CD14-positive monocyte (primary cell): ENCODE measurements at regions not wholly inside any gene's neighbourhood (a gene's known extent, or its start where the extent isn't known, plus 50 kb on each side); places are given as distances from the start of the nearest gene placed in this dataset.

Source experiments
- DNase-seq, 3 donors: peaks; one replicate each; pipeline ENCODE4 v3.0.0-alpha.2; 2011 to 2022
- H2AFZ ChIP-seq: 2 replicates; pipeline ENCODE4 v1.6.0; 2012; ENCODE audit warnings: mild to moderate bottlenecking, low read depth, low read length, inconsistent platforms; ENCODE audit not compliant: insufficient read depth, poor library complexity, severe bottlenecking
- H3K27ac ChIP-seq, 2 donors: 1 replicate in 1 of 2; 2 replicates in 1 of 2; pipeline ENCODE4 v1.5.1; 2012 to 2013; ENCODE audit warnings: low read length in 2 of 2, control low read depth in 1 of 2, inconsistent platforms in 1 of 2, low read depth in 1 of 2, mild to moderate bottlenecking in 1 of 2
- H3K27me3 ChIP-seq, 2 donors: one replicate each; pipeline versions ENCODE4 v1.6.0 to v1.6.1; 2011 to 2013; ENCODE audit warnings: low read length in 2 of 2; ENCODE audit not compliant: control insufficient read depth in 2 of 2, insufficient read depth in 2 of 2
- H3K36me3 ChIP-seq, 2 donors: replicated peaks in 1 of 2; 1 replicate in 1 of 2; 2 replicates in 1 of 2; pipeline versions ENCODE4 v1.5.1 to v1.6.1; 2012 to 2013; ENCODE audit warnings: low read length in 2 of 2, control low read depth in 1 of 2, inconsistent platforms in 1 of 2, mild to moderate bottlenecking in 1 of 2; ENCODE audit not compliant: insufficient read depth in 2 of 2, control insufficient read depth in 1 of 2
- H3K4me1 ChIP-seq, 2 donors: 1 replicate in 1 of 2; 2 replicates in 1 of 2; pipeline versions ENCODE4 v1.5.1 to v1.6.1; 2012 to 2013; ENCODE audit warnings: low read length in 2 of 2, control low read depth in 1 of 2, inconsistent platforms in 1 of 2, mild to moderate bottlenecking in 1 of 2, moderate library complexity in 1 of 2; ENCODE audit not compliant: insufficient read depth in 2 of 2, control insufficient read depth in 1 of 2
- H3K4me2 ChIP-seq: replicated peaks from 2 replicates; pipeline ENCODE3; 2012; ENCODE audit warnings: low read length, moderate library complexity, mild to moderate bottlenecking; ENCODE audit not compliant: poor library complexity, severe bottlenecking; ENCODE audit errors: extremely low read depth
- H3K4me3 ChIP-seq, 3 experiments: fragments of 200-600 bp in 1 of 3; sonication (generic) in 1 of 3; replicated peaks in 1 of 3; 1 replicate in 2 of 3; 2 replicates in 1 of 3; pipeline ENCODE4 v1.5.1; 2011 to 2013; ENCODE audit warnings: low read length in 3 of 3, mild to moderate bottlenecking in 3 of 3, control low read depth in 2 of 3, low read depth in 2 of 3, inconsistent platforms in 1 of 3, moderate library complexity in 1 of 3
- H3K79me2 ChIP-seq: 2 replicates; pipeline ENCODE4 v1.6.0; 2012; ENCODE audit warnings: mild to moderate bottlenecking, control low read depth, inconsistent platforms, low read length, moderate library complexity; ENCODE audit not compliant: insufficient read depth
- H3K9ac ChIP-seq: 2 replicates; pipeline ENCODE4 v1.6.0; 2017; ENCODE audit warnings: low read length, mild to moderate bottlenecking; ENCODE audit not compliant: insufficient read depth, poor library complexity, severe bottlenecking
- H3K9me3 ChIP-seq, 2 donors: replicated peaks in 1 of 2; 1 replicate in 1 of 2; 2 replicates in 1 of 2; pipeline versions ENCODE4 v1.5.1 to v1.6.1; 2012 to 2013; ENCODE audit warnings: low read length in 2 of 2, control low read depth in 1 of 2; ENCODE audit not compliant: control insufficient read depth in 1 of 2, insufficient read depth in 1 of 2
- H4K20me1 ChIP-seq: 2 replicates; pipeline ENCODE4 v1.6.0; 2012; ENCODE audit warnings: mild to moderate bottlenecking, low read length, control low read depth, moderate library complexity; ENCODE audit not compliant: insufficient read depth
- H3K27ac Mint-ChIP-seq, 7 donors: one replicate each; pipeline ENCODE4 v1.8.0; 2020; ENCODE audit warnings: mild to moderate bottlenecking in 7 of 7, mixed read lengths in 7 of 7, moderate library complexity in 6 of 7, inconsistent platforms in 2 of 7
- H3K27me3 Mint-ChIP-seq, 3 donors: one replicate each; pipeline ENCODE4 v1.8.0; 2021 to 2022; ENCODE audit warnings: low read depth in 3 of 3, mild to moderate bottlenecking in 3 of 3, mixed read lengths in 3 of 3, moderate library complexity in 3 of 3, inconsistent platforms in 1 of 3
- H3K36me3 Mint-ChIP-seq, 2 donors: one replicate each; pipeline ENCODE4 v1.8.0; 2020; ENCODE audit warnings: mixed read lengths in 2 of 2, inconsistent platforms in 1 of 2, mild to moderate bottlenecking in 1 of 2
- H3K4me1 Mint-ChIP-seq: one replicate; pipeline ENCODE4 v1.8.0; 2020; ENCODE audit warnings: mild to moderate bottlenecking, mixed read lengths
- H3K4me3 Mint-ChIP-seq, 2 donors: one replicate each; pipeline ENCODE4 v1.8.0; 2020; ENCODE audit warnings: mild to moderate bottlenecking in 2 of 2, mixed read lengths in 2 of 2, moderate library complexity in 1 of 2
- H3K9me3 Mint-ChIP-seq, 7 donors: one replicate each; pipeline ENCODE4 v1.8.0; 2020 to 2022; ENCODE audit warnings: mixed read lengths in 7 of 7, mild to moderate bottlenecking in 6 of 7, moderate library complexity in 6 of 7, inconsistent platforms in 2 of 7
- WGBS: methylation state at CpG from one replicate; pipeline ENCODE4 v1.1.5; 2013; ENCODE audit warnings: missing lambda C conversion rate; ENCODE audit not compliant: insufficient coverage; 5-methylcytosine and 5-hydroxymethylcytosine counted together
- intact Hi-C, 2 donors: fragments of 100-400 bp; cut with micrococcal nuclease; formaldehyde crosslinking; loops; one replicate each; pipeline versions ENCODE4 v1.15.0 to v1.15.1; 2023
- TF ChIP-seq, protein P1 (sequence below): fragments of 200-600 bp; IDR thresholded peaks from one replicate; pipeline ENCODE4 v1.8.0; 2022; ENCODE audit warnings: antibody characterized with exemption, mild to moderate bottlenecking

DNA sequence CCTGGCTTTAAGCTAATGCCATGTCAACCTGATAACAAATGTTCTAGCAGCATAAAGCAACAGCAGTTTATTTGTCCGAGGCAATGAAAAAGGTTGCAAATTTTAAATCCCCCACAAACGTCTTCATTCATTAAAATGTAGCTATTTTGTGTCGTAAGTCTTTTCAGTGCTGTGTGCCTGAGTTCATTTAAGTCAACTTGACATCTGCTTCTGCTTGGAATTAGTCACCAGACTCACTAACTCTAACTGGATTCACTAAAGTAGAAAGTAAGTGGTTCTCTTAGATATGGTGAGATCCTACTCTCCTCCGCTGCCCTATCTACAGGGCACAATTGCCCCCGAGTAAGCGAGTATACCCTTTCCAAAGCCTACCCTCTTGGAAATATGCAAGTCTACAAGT lies 118.4 kb upstream of the CHRM3 start:
- no CpG with 5 or more reads among the region's 6 CpGs for WGBS
- H3K27ac ChIP-seq = no peak overlapping the region
- no peak for DNase-seq
- H3K4me1 ChIP-seq = no peaks in the 10 kb centered on the region
- Mint-ChIP-seq H3K36me3 (no peaks in the 10 kb centered on the region), H3K27ac (no peak overlapping the region), H3K4me3 (no peak overlapping the region), H3K9me3 (peaks cover 4 to 14% (median 6%) of the 10 kb centered on the region in 7 donors), H3K27me3 (peaks cover 0 to 3% (median 0%) of the 10 kb centered on the region in 3 donors), H3K4me1 (no peaks in the 10 kb centered on the region)
- no peak overlapping the region for H2AFZ ChIP-seq
- peaks cover 0 to 3% of the 10 kb centered on the region in 2 donors for H3K9me3 ChIP-seq
- H4K20me1 ChIP-seq = no peaks in the 10 kb centered on the region
- no peaks in the 10 kb centered on the region for H3K79me2 ChIP-seq
- intact Hi-C loops = no loop called here
- TF ChIP-seq, protein P1, sequence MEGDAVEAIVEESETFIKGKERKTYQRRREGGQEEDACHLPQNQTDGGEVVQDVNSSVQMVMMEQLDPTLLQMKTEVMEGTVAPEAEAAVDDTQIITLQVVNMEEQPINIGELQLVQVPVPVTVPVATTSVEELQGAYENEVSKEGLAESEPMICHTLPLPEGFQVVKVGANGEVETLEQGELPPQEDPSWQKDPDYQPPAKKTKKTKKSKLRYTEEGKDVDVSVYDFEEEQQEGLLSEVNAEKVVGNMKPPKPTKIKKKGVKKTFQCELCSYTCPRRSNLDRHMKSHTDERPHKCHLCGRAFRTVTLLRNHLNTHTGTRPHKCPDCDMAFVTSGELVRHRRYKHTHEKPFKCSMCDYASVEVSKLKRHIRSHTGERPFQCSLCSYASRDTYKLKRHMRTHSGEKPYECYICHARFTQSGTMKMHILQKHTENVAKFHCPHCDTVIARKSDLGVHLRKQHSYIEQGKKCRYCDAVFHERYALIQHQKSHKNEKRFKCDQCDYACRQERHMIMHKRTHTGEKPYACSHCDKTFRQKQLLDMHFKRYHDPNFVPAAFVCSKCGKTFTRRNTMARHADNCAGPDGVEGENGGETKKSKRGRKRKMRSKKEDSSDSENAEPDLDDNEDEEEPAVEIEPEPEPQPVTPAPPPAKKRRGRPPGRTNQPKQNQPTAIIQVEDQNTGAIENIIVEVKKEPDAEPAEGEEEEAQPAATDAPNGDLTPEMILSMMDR = no peak
- H3K27me3 ChIP-seq = no peaks in the 10 kb centered on the region
- no peak overlapping the region for H3K4me3 ChIP-seq
- H3K4me2 ChIP-seq = no peak overlapping the region
- no peak overlapping the region for H3K9ac ChIP-seq
- no peaks in the 10 kb centered on the region for H3K36me3 ChIP-seq

DNA sequence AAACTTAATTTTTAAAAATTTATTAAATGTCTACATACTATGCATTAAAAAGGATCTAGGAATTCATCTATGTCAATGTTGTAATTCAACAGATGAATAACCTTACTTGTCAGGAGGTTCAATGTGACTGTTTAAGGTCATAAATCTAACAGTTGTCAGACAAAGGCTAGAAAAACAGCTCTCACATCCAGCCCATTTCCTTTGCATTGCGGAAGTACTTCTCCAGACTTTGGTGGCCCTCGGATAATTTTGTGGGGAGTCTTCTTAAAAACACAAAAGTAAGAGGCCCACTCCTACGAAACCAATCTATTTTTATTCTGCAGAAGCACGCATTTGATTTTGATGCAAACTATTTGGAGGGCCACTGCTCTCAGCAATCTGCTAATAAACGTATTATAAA lies 122.6 kb upstream of the CHRM3 start:
- Histone ChIP-seq H4K20me1 (no peaks in the 10 kb centered on the region), H3K9me3 (no peaks in the 10 kb centered on the region), H3K36me3 (no peaks in the 10 kb centered on the region), H3K4me3 (no peak overlapping the region), H3K27ac (no peak overlapping the region), H3K79me2 (no peaks in the 10 kb centered on the region), H2AFZ (no peak overlapping the region), H3K4me2 (no peak overlapping the region), H3K9ac (no peak overlapping the region), H3K4me1 (no peaks in the 10 kb centered on the region), H3K27me3 (no peaks in the 10 kb centered on the region)
- no peaks in the 10 kb centered on the region for H3K4me1 Mint-ChIP-seq
- no peaks in the 10 kb centered on the region for H3K36me3 Mint-ChIP-seq
- intact Hi-C loops = no loop called here
- no peak for DNase-seq
- H3K9me3 Mint-ChIP-seq = peaks cover 0 to 3% (median 0%) of the 10 kb centered on the region in 7 donors
- H3K27ac Mint-ChIP-seq = no peak overlapping the region
- no CpG with 5 or more reads among the region's 5 CpGs for WGBS
- TF ChIP-seq, protein P1 = no peak
- no peak overlapping the region for H3K4me3 Mint-ChIP-seq
- H3K27me3 Mint-ChIP-seq = no peaks in the 10 kb centered on the region
